22Rv1 (cell line): ENCODE measurements at regions not wholly inside any gene's neighbourhood (a gene's known extent, or its start where the extent isn't known, plus 50 kb on each side); places are given as distances from the start of the nearest gene placed in this dataset.

Experiments
- H3K27ac ChIP-seq: fragments of 450-650 bp; 2 replicates; pipeline ENCODE4 v1.5.1; 2017
- CTCF ChIP-seq: fragments of 450-650 bp; IDR thresholded peaks from 2 replicates; pipeline ENCODE4 v1.5.1; 2017; ENCODE audit warnings: mild to moderate bottlenecking
- ZFX ChIP-seq: fragments of 450-650 bp; IDR thresholded peaks from 2 replicates; pipeline ENCODE4 v1.6.1; 2017; ENCODE audit warnings: antibody characterized with exemption, borderline replicate concordance

GRCh38 chr3:44186111-44186672 is 55.5 kb upstream of the TOPAZ1 start:
- TF ChIP-seq CTCF (no peak), ZFX (no peak)
- H3K27ac ChIP-seq, result no peak overlapping the region

DNA sequence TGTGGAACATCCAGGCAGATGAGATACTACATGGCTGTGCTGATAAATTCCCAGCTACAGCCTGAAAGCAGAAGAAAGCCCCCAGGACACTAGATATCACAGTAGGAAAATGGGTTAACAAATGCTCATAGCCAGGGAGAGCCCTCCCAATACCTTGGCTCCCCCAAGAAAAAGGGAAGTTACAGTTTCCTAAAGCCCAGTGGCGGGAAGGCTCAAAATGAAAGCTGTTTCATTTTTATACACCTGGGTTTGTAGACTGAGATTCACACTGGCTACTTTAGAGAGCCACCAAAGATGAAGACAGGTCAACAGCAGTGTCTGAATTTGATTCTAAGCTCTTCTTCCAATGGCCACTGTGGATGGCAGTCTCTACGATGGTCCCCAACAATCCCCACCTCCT is 55.0 kb upstream of the TOPAZ1 start:
- no peak overlapping the region for H3K27ac ChIP-seq
- TF ChIP-seq ZFX, result no peak
- no peak for TF ChIP-seq CTCF
